ENCODE measurements at regions not wholly inside any gene's neighbourhood (a gene's known extent, or its start where the extent isn't known, plus 50 kb on each side); places are given as distances from the start of the nearest gene placed in this dataset.

- Histone ChIP-seq H3K9me2 (no peaks in the 10 kb centered on the region), H3K27me3 (ENCODE audit: insufficient read depth) (no peaks in the 10 kb centered on the region), H4K20me1 (ENCODE audit: insufficient read depth) (no peaks in the 10 kb centered on the region), H3K27ac (ENCODE audit: low read depth in 2 of 2, low read length in 1 of 2) (no peak overlapping the region), H3K36me3 (replicated peaks in 1 of 2; ENCODE audit: control insufficient read depth in 1 of 2, insufficient read depth in 2 of 2, low read length in 1 of 2) (no peaks in the 10 kb centered on the region), H3K9me3 (no peaks in the 10 kb centered on the region), H3K4me2 (no peak overlapping the region), H3K9ac (no peak overlapping the region), H3K4me1 (ENCODE audit: control insufficient read depth in 1 of 2, insufficient read depth in 2 of 2, low read depth in 1 of 2, low read length in 1 of 2) (no peaks in the 10 kb centered on the region; a peak in 1 of 4 replicates), H3K79me2 (ENCODE audit: insufficient read depth) (no peaks in the 10 kb centered on the region), H3K4me3 (ENCODE audit: low read depth in 2 of 2, low read length in 1 of 2) (no peak overlapping the region), H3F3A (replicated peaks; ENCODE audit: insufficient read depth) (no peaks in the 10 kb centered on the region), H2AFZ (ENCODE audit: low read depth) (no peak overlapping the region)
- WGBS (ENCODE audit: low lambda C conversion rate) = 77% methylated on average over 24 of the region's 33 CpGs
- CTCF ChIA-PET = interaction anchor here (3.8 kb wide), 1 partner anchor 12 kb away, joined by 17 read pairs; no protein-coding TSS in a partner anchor
- no peak for DNase-seq
- POLR2A ChIA-PET = no interaction called here
- TF ChIP-seq NFIC (IDR thresholded peaks at IDR 0.05; ENCODE audit: borderline replicate concordance) = no peak
- no peak for TF ChIP-seq MAX (IDR thresholded peaks at IDR 0.05; ENCODE audit: low read depth)
- no peak for TF ChIP-seq USF2 (IDR thresholded peaks at IDR 0.05; ENCODE audit: borderline replicate concordance, low read depth, low read length)
- TF ChIP-seq JUND (IDR thresholded peaks at IDR 0.05) = no peak
- no peak for TF ChIP-seq REST (IDR thresholded peaks at IDR 0.05; ENCODE audit: low read depth, low read length)
- no peak for TF ChIP-seq RFX5 (IDR thresholded peaks at IDR 0.05; ENCODE audit: low read length)
- no peak for TF ChIP-seq CHD2 (IDR thresholded peaks at IDR 0.05; ENCODE audit: low read length, partially characterized antibody)
- no peak for TF ChIP-seq RCOR1 (IDR thresholded peaks at IDR 0.05; ENCODE audit: low read length)
- TF ChIP-seq GATA2 (CRISPR knock-in tag; IDR thresholded peaks at IDR 0.05) = no peak
- TF ChIP-seq EP300 (IDR thresholded peaks at IDR 0.05; ENCODE audit: borderline replicate concordance in 1 of 2, low read depth in 1 of 2, low read length in 1 of 2) = no peak
- TF ChIP-seq CTCF (IDR thresholded peaks at IDR 0.05) = no peak
Observed at GRCh38 chr10:43702213-43702935, 53.7 kb upstream of the ZNF32 start.
